Endothelial cell of umbilical vein (primary cell): ENCODE measurements at regions not wholly inside any gene's neighbourhood (a gene's known extent, or its start where the extent isn't known, plus 50 kb on each side); places are given as distances from the start of the nearest gene placed in this dataset.

ENCODE experiments used
- BruUV-seq: library from RNA; stranded (reverse); fragments of 400-500 nt; replicated peaks from 2 replicates; lab custom pipeline; 2021; lab: Mats Ljungman, UMichigan
- CTCF ChIA-PET: fragments of 300-600, 350-600 bp; sonication (Branson Sonifier 250); formaldehyde crosslinking; loops from one replicate; lab custom pipeline; 2021; ENCODE audit warnings: antibody characterized with exemption, inconsistent platforms; lab: Charles Lee
- POLR2A ChIA-PET: fragments of 300-600, 350-600 bp; sonication (Branson Sonifier 250); formaldehyde crosslinking; loops from one replicate; lab custom pipeline; 2021; ENCODE audit warnings: antibody characterized with exemption, inconsistent platforms; lab: Charles Lee
- DNase-seq: peaks from one replicate; pipeline ENCODE4 v3.0.0-alpha.2; 2011; ENCODE audit warnings: low read depth, low spot score
- FAIRE-seq: peaks from 2 replicates; lab custom pipeline; 2011; peaks lifted over from hg19 to GRCh38; lab: Jason Lieb, UNC
- H2AFZ ChIP-seq: 2 replicates; pipeline ENCODE4 v1.6.0; 2012; ENCODE audit warnings: low read depth, low read length, control low read depth, inconsistent platforms
- H3K27ac ChIP-seq: 2 replicates; pipeline ENCODE4 v1.5.1; 2011; ENCODE audit warnings: low read depth, mild to moderate bottlenecking, control low read depth, low read length, moderate library complexity; ENCODE audit not compliant: insufficient read depth
- H3K27me3 ChIP-seq, 2 experiments: 2 replicates each; pipeline versions ENCODE4 v1.6.0 to v1.6.1; 2011; ENCODE audit warnings: low read length in 2 of 2, mixed read lengths in 1 of 2; ENCODE audit not compliant: control insufficient read depth in 2 of 2, insufficient read depth in 2 of 2
- H3K36me3 ChIP-seq, 2 experiments: 2 replicates in 1 of 2; 3 replicates in 1 of 2; pipeline ENCODE4 v1.5.1; 2011; ENCODE audit warnings: low read length in 2 of 2, mild to moderate bottlenecking in 1 of 2, moderate library complexity in 1 of 2; ENCODE audit not compliant: control insufficient read depth in 2 of 2, insufficient read depth in 2 of 2; ENCODE audit errors: extremely low read depth in 1 of 2
- H3K4me1 ChIP-seq: 3 replicates; pipeline ENCODE4 v1.5.1; 2011; ENCODE audit warnings: mild to moderate bottlenecking, low read length; ENCODE audit not compliant: control insufficient read depth, insufficient read depth; ENCODE audit errors: extremely low read depth
- H3K4me2 ChIP-seq: 2 replicates; pipeline ENCODE4 v1.6.1; 2011; ENCODE audit warnings: low read length, control low read depth, mixed read lengths; ENCODE audit not compliant: insufficient read depth
- H3K4me3 ChIP-seq, 3 experiments: fragments of 200-600 bp in 1 of 3; sonication (generic), shearing (Covaris generic) in 1 of 3; replicated peaks in 1 of 3; 2 replicates each; pipeline ENCODE4 v1.5.1; 2011 to 2016; ENCODE audit warnings: control low read depth in 3 of 3, low read length in 3 of 3, mild to moderate bottlenecking in 2 of 3, inconsistent platforms in 1 of 3, low read depth in 1 of 3, moderate library complexity in 1 of 3; ENCODE audit not compliant: insufficient read depth in 1 of 3
- H3K79me2 ChIP-seq: 2 replicates; pipeline ENCODE4 v1.6.0; 2012; ENCODE audit warnings: low read length, inconsistent platforms; ENCODE audit not compliant: control insufficient read depth, insufficient read depth
- H3K9ac ChIP-seq: replicated peaks from 2 replicates; pipeline ENCODE3; 2011; ENCODE audit warnings: low read length, control low read depth; ENCODE audit not compliant: insufficient read depth; ENCODE audit errors: extremely low read depth
- H3K9me1 ChIP-seq: replicated peaks from 3 replicates; pipeline ENCODE4 v1.6.0; 2011; ENCODE audit warnings: mild to moderate bottlenecking, low read length; ENCODE audit not compliant: control insufficient read depth, insufficient read depth; ENCODE audit errors: extremely low read depth
- H3K9me3 ChIP-seq: replicated peaks from 2 replicates; pipeline ENCODE4 v1.5.1; 2012; ENCODE audit warnings: low read length, inconsistent platforms; ENCODE audit not compliant: control insufficient read depth, insufficient read depth
- H4K20me1 ChIP-seq: replicated peaks from 2 replicates; pipeline ENCODE3; 2011; ENCODE audit warnings: mild to moderate bottlenecking, low read length; ENCODE audit not compliant: control insufficient read depth, insufficient read depth; ENCODE audit errors: extremely low read depth
- CTCF ChIP-seq, 2 donors: IDR thresholded peaks; 1 replicate in 1 of 2; 2 replicates in 1 of 2; pipeline ENCODE4 v1.5.1; 2011; ENCODE audit warnings: low read length in 2 of 2, mild to moderate bottlenecking in 2 of 2, moderate library complexity in 2 of 2, control low read depth in 1 of 2, inconsistent platforms in 1 of 2, low read depth in 1 of 2; ENCODE audit not compliant: insufficient read depth in 1 of 2; ENCODE audit errors: extremely low read depth in 1 of 2
- EZH2 ChIP-seq: IDR thresholded peaks from 2 replicates; pipeline ENCODE4 v1.6.1; 2012; ENCODE audit warnings: borderline replicate concordance, low read depth, mild to moderate bottlenecking, moderate library complexity, low read length, inconsistent platforms; ENCODE audit not compliant: severe bottlenecking
- FOS ChIP-seq: IDR thresholded peaks from 2 replicates; pipeline ENCODE4 v1.6.1; 2011; ENCODE audit warnings: mild to moderate bottlenecking, low read length, moderate library complexity, borderline replicate concordance; ENCODE audit not compliant: insufficient read depth
- GATA2 ChIP-seq: IDR thresholded peaks from 2 replicates; pipeline ENCODE4 v1.7.0; 2011; ENCODE audit warnings: low read depth, mild to moderate bottlenecking, moderate library complexity, mixed read lengths, low read length; ENCODE audit not compliant: insufficient read length, insufficient read depth
- JUN ChIP-seq: IDR thresholded peaks from 2 replicates; pipeline ENCODE4 v1.6.1; 2011; ENCODE audit warnings: borderline replicate concordance, low read depth; ENCODE audit not compliant: insufficient read length, insufficient read depth
- MYC ChIP-seq: IDR thresholded peaks from one replicate; pipeline ENCODE4 v1.6.1; 2011; ENCODE audit warnings: mild to moderate bottlenecking, low read depth, low read length
- POLR2A ChIP-seq: IDR thresholded peaks from 2 replicates; pipeline ENCODE4 v1.6.1; 2012; ENCODE audit warnings: low read depth, mild to moderate bottlenecking, control low read depth, low read length
- POLR2AphosphoS5 ChIP-seq: IDR thresholded peaks from 2 replicates; pipeline ENCODE4 v1.6.1; 2012; ENCODE audit warnings: low read depth, mild to moderate bottlenecking, control low read depth, low read length, moderate library complexity; ENCODE audit not compliant: insufficient read depth
- dilution Hi-C: fragments of 300-500 bp; cut with MboI; formaldehyde crosslinking; loops from one replicate; pipeline ENCODE4 v1.15.0; 2019; ENCODE audit warnings: low sequenced_read_pairs; ENCODE audit not compliant: extremely low pct_ligation_motif_present
- intact Hi-C: fragments of 100-400 bp; cut with micrococcal nuclease; formaldehyde crosslinking; loops from one replicate; pipeline ENCODE4 v1.10.0; 2022
- TF ChIP-seq, protein P1 (sequence below): IDR thresholded peaks from 2 replicates; pipeline ENCODE4 v1.6.1; 2011; ENCODE audit not compliant: insufficient read depth, insufficient read length

DNA sequence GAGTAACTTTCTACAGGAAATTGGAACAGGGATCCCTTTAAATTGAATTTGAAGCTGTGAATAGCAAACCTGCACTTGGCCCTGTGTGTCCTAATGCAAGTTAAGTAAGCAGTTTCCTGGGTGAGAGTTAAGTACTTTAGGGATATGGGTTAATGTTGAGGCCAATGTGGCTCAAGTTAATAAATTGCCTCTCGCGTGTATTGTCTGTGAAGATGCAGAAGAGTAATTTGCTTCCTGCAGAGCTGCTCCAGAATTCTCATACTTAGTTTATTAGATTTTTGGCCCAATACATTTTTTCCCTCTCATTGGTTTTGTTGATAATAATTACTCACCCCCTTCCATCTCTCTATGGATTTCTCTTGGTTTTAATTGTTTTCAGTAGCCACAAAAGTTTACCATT is 86.5 kb downstream of the SLC25A47 start:
- BruUV-seq, result no TSS peak
- no peak overlapping the region for H3K27ac ChIP-seq
- H3K4me3 ChIP-seq, result no peak overlapping the region
- no peaks in the 10 kb centered on the region for H4K20me1 ChIP-seq
- FAIRE-seq (no peak), DNase-seq (no peak)
- dilution Hi-C loops (loop anchor here (25.0 kb wide), 1 partner anchor 253 kb away; no protein-coding TSS in a partner anchor), intact Hi-C loops (loop anchor here (10.0 kb wide), 1 partner anchor 135 kb away; no protein-coding TSS in a partner anchor)
- ChIA-PET POLR2A (no interaction called here), CTCF (interaction anchor here (1.7 to 5.8 kb wide), 2 partner anchors 25 to 243 kb away, joined by 7 to 32 read pairs; no protein-coding TSS in a partner anchor)
- H2AFZ ChIP-seq, result no peak overlapping the region
- H3K9me1 ChIP-seq, result no peaks in the 10 kb centered on the region
- H3K36me3 ChIP-seq, result no peaks in the 10 kb centered on the region
- H3K9ac ChIP-seq, result no peak overlapping the region
- H3K79me2 ChIP-seq, result no peaks in the 10 kb centered on the region
- TF ChIP-seq EZH2 (no peak), POLR2AphosphoS5 (no peak), MYC (no peak)
- no peaks in the 10 kb centered on the region for H3K9me3 ChIP-seq
- H3K4me2 ChIP-seq, result no peak overlapping the region
- H3K4me1 ChIP-seq, result no peaks in the 10 kb centered on the region
- no peaks in the 10 kb centered on the region for H3K27me3 ChIP-seq

GRCh38 chr14:100410056-100410565 is 87.0 kb downstream of the SLC25A47 start:
- Histone ChIP-seq H3K4me1 (no peaks in the 10 kb centered on the region), H3K36me3 (no peaks in the 10 kb centered on the region), H3K9ac (no peak overlapping the region), H3K79me2 (no peaks in the 10 kb centered on the region), H3K9me1 (no peaks in the 10 kb centered on the region), H3K9me3 (no peaks in the 10 kb centered on the region), H3K27ac (no peak overlapping the region), H4K20me1 (no peaks in the 10 kb centered on the region), H3K4me2 (no peak overlapping the region), H2AFZ (no peak overlapping the region), H3K27me3 (no peaks in the 10 kb centered on the region), H3K4me3 (no peak overlapping the region)
- dilution Hi-C loops, result loop anchor here (25.0 kb wide), 1 partner anchor 252 kb away; no protein-coding TSS in a partner anchor
- no peak for FAIRE-seq
- DNase-seq, result no peak
- ChIA-PET CTCF (interaction anchor here (1.7 to 5.8 kb wide), 2 partner anchors 25 to 243 kb away, joined by 7 to 32 read pairs; no protein-coding TSS in a partner anchor), POLR2A (no interaction called here)
- no TSS peak for BruUV-seq
- TF ChIP-seq JUN (no peak), MYC (no peak), POLR2AphosphoS5 (no peak), EZH2 (no peak), CTCF (IDR thresholded peaks at IDR 0.05; ENCODE audit: extremely low read depth in 1 of 2, insufficient read depth in 1 of 2, low read depth in 1 of 2, low read length in 2 of 2) (no peak), FOS (no peak), POLR2A (no peak), GATA2 (no peak)
- TF ChIP-seq, protein P1, sequence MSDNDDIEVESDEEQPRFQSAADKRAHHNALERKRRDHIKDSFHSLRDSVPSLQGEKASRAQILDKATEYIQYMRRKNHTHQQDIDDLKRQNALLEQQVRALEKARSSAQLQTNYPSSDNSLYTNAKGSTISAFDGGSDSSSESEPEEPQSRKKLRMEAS, result no peak
- intact Hi-C loops, result loop anchor here (10.0 kb wide), 1 partner anchor 135 kb away; no protein-coding TSS in a partner anchor
